Left lung (tissue), 4 donors: ENCODE measurements at regions not wholly inside any gene's neighbourhood (a gene's known extent, or its start where the extent isn't known, plus 50 kb on each side); places are given as distances from the start of the nearest gene placed in this dataset.

Experiments used
- ATAC-seq: fragments of 200-7000 bp; cut with Tn5 transposase; one replicate; pipeline ENCODE4 v1.9.1; 2020; ENCODE audit warnings: moderate library complexity
- DNase-seq, 4 donors: peaks; one replicate each; pipeline ENCODE4 v3.0.0-alpha.2; 2013 to 2020
- H3K27ac ChIP-seq, 2 donors: fragments of 200-600 bp; sonication (generic) in 1 of 2; one replicate each; pipeline versions ENCODE4 v1.5.0 to v1.8.0; 2020 to 2021
- H3K27me3 ChIP-seq, 2 donors: fragments of 200-600 bp; sonication (generic) in 1 of 2; one replicate each; pipeline versions ENCODE4 v1.5.0 to v1.8.0; 2020 to 2021
- H3K36me3 ChIP-seq, 2 donors: fragments of 200-600 bp; sonication (generic) in 1 of 2; one replicate each; pipeline versions ENCODE4 v1.5.0 to v1.8.0; 2020 to 2021
- H3K4me1 ChIP-seq, 2 donors: fragments of 200-600 bp; one replicate each; pipeline ENCODE4 v1.8.0; 2021
- H3K4me3 ChIP-seq, 2 donors: fragments of 200-600 bp; sonication (generic) in 1 of 2; one replicate each; pipeline versions ENCODE4 v1.5.0 to v1.8.0; 2020 to 2021; ENCODE audit warnings: mild to moderate bottlenecking in 1 of 2
- H3K9me3 ChIP-seq, 2 donors: fragments of 200-600 bp; sonication (generic) in 1 of 2; one replicate each; pipeline versions ENCODE4 v1.5.0 to v1.8.0; 2020 to 2021
- intact Hi-C, 2 donors: fragments of 100-400 bp; cut with DNase I; formaldehyde crosslinking; loops; one replicate each; pipeline versions ENCODE4 v1.11.2 to v1.14.2; 2022
- TF ChIP-seq, protein P1 (sequence below), 2 donors: fragments of 200-600 bp; sonication (generic) in 1 of 2; IDR thresholded peaks; one replicate each; pipeline versions ENCODE4 v1.5.0 to v1.8.0; 2021; ENCODE audit warnings: antibody characterized with exemption in 2 of 2
- donor health status: DM: no; HTN: yes; CAD: no.
- donor health status: DM: no; HTN: no; CAD: no.

DNA sequence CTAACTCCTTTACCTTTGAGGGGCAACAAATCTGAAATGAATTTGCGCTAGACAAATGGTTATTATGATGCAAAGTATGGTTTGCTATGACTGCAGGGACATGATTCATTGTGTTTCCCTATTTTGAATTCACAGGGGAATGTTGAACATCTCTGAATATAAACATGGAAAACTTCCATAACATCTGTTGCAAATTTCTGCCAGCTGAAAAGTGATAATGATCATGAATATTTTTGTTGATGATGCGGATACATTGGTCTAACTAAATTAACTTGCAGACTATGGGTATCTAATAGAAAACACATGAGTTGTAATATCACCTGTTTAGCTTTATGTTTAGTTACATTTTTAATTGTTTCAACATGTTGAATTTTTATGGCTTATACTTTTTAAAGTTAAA, 1325.5 kb downstream of the REEP3 start:
- no peak for DNase-seq
- Histone ChIP-seq H3K9me3 (no peaks in the 10 kb centered on the region), H3K36me3 (no peaks in the 10 kb centered on the region), H3K4me1 (no peaks in the 10 kb centered on the region), H3K27me3 (no peaks in the 10 kb centered on the region), H3K4me3 (no peak overlapping the region), H3K27ac (no peak overlapping the region)
- no peak for ATAC-seq
- TF ChIP-seq, protein P1, sequence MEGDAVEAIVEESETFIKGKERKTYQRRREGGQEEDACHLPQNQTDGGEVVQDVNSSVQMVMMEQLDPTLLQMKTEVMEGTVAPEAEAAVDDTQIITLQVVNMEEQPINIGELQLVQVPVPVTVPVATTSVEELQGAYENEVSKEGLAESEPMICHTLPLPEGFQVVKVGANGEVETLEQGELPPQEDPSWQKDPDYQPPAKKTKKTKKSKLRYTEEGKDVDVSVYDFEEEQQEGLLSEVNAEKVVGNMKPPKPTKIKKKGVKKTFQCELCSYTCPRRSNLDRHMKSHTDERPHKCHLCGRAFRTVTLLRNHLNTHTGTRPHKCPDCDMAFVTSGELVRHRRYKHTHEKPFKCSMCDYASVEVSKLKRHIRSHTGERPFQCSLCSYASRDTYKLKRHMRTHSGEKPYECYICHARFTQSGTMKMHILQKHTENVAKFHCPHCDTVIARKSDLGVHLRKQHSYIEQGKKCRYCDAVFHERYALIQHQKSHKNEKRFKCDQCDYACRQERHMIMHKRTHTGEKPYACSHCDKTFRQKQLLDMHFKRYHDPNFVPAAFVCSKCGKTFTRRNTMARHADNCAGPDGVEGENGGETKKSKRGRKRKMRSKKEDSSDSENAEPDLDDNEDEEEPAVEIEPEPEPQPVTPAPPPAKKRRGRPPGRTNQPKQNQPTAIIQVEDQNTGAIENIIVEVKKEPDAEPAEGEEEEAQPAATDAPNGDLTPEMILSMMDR (IDR thresholded peaks at IDR 0.05): no peak
- intact Hi-C loops: no loop called here

- ATAC-seq (no peak), DNase-seq (no peak)
- Histone ChIP-seq H3K36me3 (no peaks in the 10 kb centered on the region), H3K4me3 (no peak overlapping the region), H3K27me3 (no peaks in the 10 kb centered on the region), H3K4me1 (no peaks in the 10 kb centered on the region), H3K9me3 (no peaks in the 10 kb centered on the region), H3K27ac (no peak overlapping the region)
- intact Hi-C loops: no loop called here
- TF ChIP-seq, protein P1 (IDR thresholded peaks at IDR 0.05): no peak
These were observed 1334.7 kb downstream of the REEP3 start for GRCh38 chr10:64855941-64856340.

DNA sequence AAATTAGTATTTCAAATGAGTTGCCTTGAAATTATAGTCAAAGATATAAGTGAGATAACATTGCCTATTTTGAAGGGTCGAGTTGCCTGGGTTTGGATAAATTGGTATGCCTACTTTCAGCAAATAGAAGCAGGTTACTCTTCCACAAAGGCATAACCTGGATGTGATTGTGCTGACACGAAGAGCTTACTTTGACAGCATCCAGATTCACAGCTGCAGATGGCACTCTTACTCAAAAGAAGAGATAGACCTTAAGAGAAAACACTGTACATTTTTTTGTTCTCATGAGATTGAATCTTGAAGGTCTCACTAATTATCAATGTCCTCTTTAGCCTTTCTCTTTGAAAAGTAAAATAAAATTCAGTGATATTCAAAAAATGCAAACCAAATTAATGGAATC, 1338.7 kb downstream of the REEP3 start:
- Histone ChIP-seq H3K4me1 (no peaks in the 10 kb centered on the region), H3K27me3 (no peaks in the 10 kb centered on the region), H3K9me3 (no peaks in the 10 kb centered on the region), H3K27ac (no peak overlapping the region), H3K36me3 (no peaks in the 10 kb centered on the region), H3K4me3 (no peak overlapping the region)
- ATAC-seq: no peak
- DNase-seq: no peak
- intact Hi-C loops: no loop called here
- TF ChIP-seq, protein P1 (IDR thresholded peaks at IDR 0.05): no peak

DNA sequence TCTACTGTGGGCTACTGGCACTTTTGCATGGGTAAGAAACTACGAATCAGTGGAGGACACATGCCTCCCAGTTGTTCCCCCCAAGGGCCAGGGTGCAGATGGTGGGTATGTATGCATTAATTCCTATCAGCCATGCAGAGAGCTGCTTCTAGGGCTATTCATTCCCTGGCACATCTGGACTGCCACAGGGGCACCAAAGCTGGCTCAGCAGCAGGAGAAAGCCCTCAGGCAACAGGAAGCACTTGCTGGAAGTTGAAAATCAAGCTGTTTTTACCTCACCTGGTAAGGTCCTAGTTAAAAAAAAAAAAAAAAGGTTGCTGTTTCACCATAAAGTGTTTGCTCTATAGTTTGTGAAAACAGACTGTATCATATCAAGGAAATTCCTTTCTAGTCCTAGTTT, 1342.6 kb downstream of the REEP3 start:
- Histone ChIP-seq H3K4me3 (no peak overlapping the region), H3K27ac (no peak overlapping the region), H3K9me3 (no peaks in the 10 kb centered on the region), H3K4me1 (no peaks in the 10 kb centered on the region), H3K36me3 (no peaks in the 10 kb centered on the region), H3K27me3 (no peaks in the 10 kb centered on the region)
- intact Hi-C loops: no loop called here
- TF ChIP-seq, protein P1 (IDR thresholded peaks at IDR 0.05): no peak
- ATAC-seq (no peak), DNase-seq (no peak)

- Histone ChIP-seq H3K36me3 (no peaks in the 10 kb centered on the region), H3K27ac (no peak overlapping the region), H3K27me3 (no peaks in the 10 kb centered on the region), H3K9me3 (no peaks in the 10 kb centered on the region), H3K4me3 (no peak overlapping the region), H3K4me1 (no peaks in the 10 kb centered on the region)
- intact Hi-C loops: no loop called here
- ATAC-seq: no peak
- TF ChIP-seq, protein P1 (IDR thresholded peaks at IDR 0.05): no peak
- no peak for DNase-seq
These were observed 1346.3 kb downstream of the REEP3 start for GRCh38 chr10:64867501-64867962.
